Prostate gland (tissue), 2 donors: ENCODE measurements at regions not wholly inside any gene's neighbourhood (a gene's known extent, or its start where the extent isn't known, plus 50 kb on each side); places are given as distances from the start of the nearest gene placed in this dataset.

ENCODE experiments used
- CTCF ChIP-seq, 4 experiments: fragments of 200-600 bp in 2 of 4; fragments of 450-650 bp in 2 of 4; sonication (generic) in 2 of 4; IDR thresholded peaks; 1 replicate in 3 of 4; 2 replicates in 1 of 4; pipeline ENCODE4 v1.5.1; 2016 to 2019; ENCODE audit warnings: antibody characterized with exemption in 4 of 4, mild to moderate bottlenecking in 2 of 4, moderate library complexity in 2 of 4
- POLR2A ChIP-seq: fragments of 450-650 bp; IDR thresholded peaks from one replicate; pipeline ENCODE4 v1.6.1; 2016; ENCODE audit warnings: antibody characterized with exemption, mild to moderate bottlenecking
- POLR2AphosphoS5 ChIP-seq: sonication (generic); formaldehyde crosslinking; IDR thresholded peaks from one replicate; pipeline ENCODE4 v1.6.1; 2017; ENCODE audit warnings: antibody characterized with exemption

GRCh38 chr2:125559186-125559585 is 1096.8 kb upstream of the GYPC start:
- no peak for TF ChIP-seq CTCF (IDR thresholded peaks at IDR 0.05)
- TF ChIP-seq POLR2AphosphoS5: no peak
- TF ChIP-seq POLR2A: no peak
